HUDEP-2 (cell line): ENCODE measurements at regions not wholly inside any gene's neighbourhood (a gene's known extent, or its start where the extent isn't known, plus 50 kb on each side); places are given as distances from the start of the nearest gene placed in this dataset.

Source experiments
- DNase-seq, 76 experiments: peaks; one replicate each; lab custom pipeline; 2025; ENCODE audit not compliant: unreplicated experiment in 76 of 76; lab: John Stamatoyannopoulos, UW

GRCh38 chr5:143511736-143512135, 108.2 kb upstream of the NR3C1 start:
- no peak for DNase-seq

GRCh38 chr5:143509758-143510221, 106.3 kb upstream of the NR3C1 start:
- no peak for DNase-seq

- DNase-seq = no peak
These were observed 103.5 kb upstream of the NR3C1 start for GRCh38 chr5:143506836-143507552.

- no peak for DNase-seq
These were observed 102.4 kb upstream of the NR3C1 start for GRCh38 chr5:143505934-143506333.

- DNase-seq = no peak
These were observed 101.9 kb upstream of the NR3C1 start for GRCh38 chr5:143505354-143505753.

- DNase-seq = no peak
These were observed 98.0 kb upstream of the NR3C1 start for GRCh38 chr5:143501310-143502044.

- DNase-seq = no peak
These were observed 96.1 kb upstream of the NR3C1 start for GRCh38 chr5:143499480-143500114.

GRCh38 chr5:143498821-143499220, 95.3 kb upstream of the NR3C1 start:
- DNase-seq = no peak

- DNase-seq = no peak
These were observed 94.3 kb upstream of the NR3C1 start for GRCh38 chr5:143497749-143498148.

GRCh38 chr5:143496943-143497342, 93.5 kb upstream of the NR3C1 start:
- no peak for DNase-seq

GRCh38 chr5:143495821-143496275, 92.4 kb upstream of the NR3C1 start:
- no peak for DNase-seq

- no peak for DNase-seq
These were observed 91.6 kb upstream of the NR3C1 start for GRCh38 chr5:143495110-143495509.

- no peak for DNase-seq
These were observed 91.1 kb upstream of the NR3C1 start for GRCh38 chr5:143494595-143494994.

GRCh38 chr5:143494162-143494561, 90.7 kb upstream of the NR3C1 start:
- DNase-seq = no peak

GRCh38 chr5:143492783-143493182, 89.3 kb upstream of the NR3C1 start:
- no peak for DNase-seq

- no peak for DNase-seq
These were observed 88.2 kb upstream of the NR3C1 start for GRCh38 chr5:143491646-143492045.

- no peak for DNase-seq
These were observed 84.9 kb upstream of the NR3C1 start for GRCh38 chr5:143488381-143488780.

GRCh38 chr5:143484601-143485000, 81.1 kb upstream of the NR3C1 start:
- no peak for DNase-seq

GRCh38 chr5:143481697-143482531, 78.4 kb upstream of the NR3C1 start:
- no peak for DNase-seq

GRCh38 chr5:143480001-143480400, 76.5 kb upstream of the NR3C1 start:
- DNase-seq = no peak

GRCh38 chr5:143479394-143479793, 75.9 kb upstream of the NR3C1 start:
- no peak for DNase-seq
